B cell (primary cell): ENCODE measurements at regions not wholly inside any gene's neighbourhood (a gene's known extent, or its start where the extent isn't known, plus 50 kb on each side); places are given as distances from the start of the nearest gene placed in this dataset.

Experiments used
- ATAC-seq: fragments of 200-7000 bp; cut with Tn5 transposase; one replicate; pipeline ENCODE4 v1.10.0; 2021; ENCODE audit warnings: low read depth, mild to moderate bottlenecking, moderate number of reproducible peaks, moderate library complexity
- CTCF ChIA-PET: fragments of 350-600 bp; sonication (Branson Sonifier 250); formaldehyde crosslinking; loops from one replicate; lab custom pipeline; 2021; ENCODE audit warnings: antibody characterized with exemption, inconsistent platforms; lab: Charles Lee
- POLR2A ChIA-PET: fragments of 350-600 bp; sonication (Branson Sonifier 250); formaldehyde crosslinking; loops from one replicate; lab custom pipeline; 2021; ENCODE audit warnings: antibody characterized with exemption; lab: Charles Lee
- DNase-seq: peaks from one replicate; pipeline ENCODE4 v3.0.0; 2013
- H2AFZ ChIP-seq: 2 replicates; pipeline ENCODE4 v1.6.1; 2012; ENCODE audit warnings: mild to moderate bottlenecking, low read depth, low read length; ENCODE audit not compliant: insufficient read depth, poor library complexity, severe bottlenecking
- H3K27ac ChIP-seq, 2 donors: 1 replicate in 1 of 2; 2 replicates in 1 of 2; pipeline ENCODE4 v1.5.1; 2012 to 2013; ENCODE audit warnings: low read length in 2 of 2, mild to moderate bottlenecking in 2 of 2, moderate library complexity in 1 of 2
- H3K27me3 ChIP-seq, 4 experiments: fragments of 200-600 bp in 1 of 4; sonication (generic) in 1 of 4; replicated peaks in 1 of 4; 1 replicate in 2 of 4; 2 replicates in 2 of 4; pipeline versions ENCODE4 v1.6.1 to v1.7.0; 2013 to 2016; ENCODE audit warnings: low read length in 3 of 4, mild to moderate bottlenecking in 2 of 4, mixed read lengths in 1 of 4, moderate library complexity in 1 of 4; ENCODE audit not compliant: insufficient read depth in 4 of 4, control insufficient read depth in 3 of 4; ENCODE audit errors: control extremely low read depth in 1 of 4
- H3K36me3 ChIP-seq, 2 experiments: replicated peaks in 1 of 2; 1 replicate in 1 of 2; 2 replicates in 1 of 2; pipeline versions ENCODE4 v1.6.1 to v1.7.1; 2013; ENCODE audit warnings: low read length in 1 of 2; ENCODE audit not compliant: insufficient read depth in 2 of 2, control insufficient read depth in 1 of 2; ENCODE audit errors: control extremely low read depth in 1 of 2, extremely low read depth in 1 of 2
- H3K4me1 ChIP-seq, 2 donors: fragments of 200-600 bp in 1 of 2; sonication (generic) in 1 of 2; 1 replicate in 1 of 2; 2 replicates in 1 of 2; pipeline versions ENCODE4 v1.5.1 to v1.6.1; 2013 to 2017; ENCODE audit warnings: low read length in 2 of 2; ENCODE audit not compliant: control insufficient read depth in 2 of 2, insufficient read depth in 2 of 2
- H3K4me2 ChIP-seq: replicated peaks from 2 replicates; pipeline ENCODE3; 2012; ENCODE audit warnings: mild to moderate bottlenecking, low read depth, low read length; ENCODE audit not compliant: poor library complexity, severe bottlenecking
- H3K4me3 ChIP-seq, 5 experiments: fragments of 200-600 bp in 1 of 5; sonication (generic) in 1 of 5; 1 replicate in 3 of 5; 2 replicates in 2 of 5; pipeline versions ENCODE4 v1.5.1 to v1.7.0; 2011 to 2016; ENCODE audit warnings: low read length in 4 of 5, mild to moderate bottlenecking in 4 of 5, low read depth in 2 of 5, control low read depth in 1 of 5, moderate library complexity in 1 of 5; ENCODE audit not compliant: insufficient read depth in 1 of 5; ENCODE audit errors: control extremely low read depth in 1 of 5, extremely low read depth in 1 of 5
- H3K79me2 ChIP-seq: fragments of 200-600 bp; sonication (generic); one replicate; pipeline ENCODE4 v1.6.0; 2016; ENCODE audit warnings: low read length; ENCODE audit not compliant: control insufficient read depth, insufficient read depth
- H3K9ac ChIP-seq: fragments of 200-600 bp; sonication (generic); 2 replicates; pipeline ENCODE4 v1.6.1; 2017; ENCODE audit warnings: mild to moderate bottlenecking, low read length, moderate library complexity
- H3K9me3 ChIP-seq, 3 donors: one replicate each; pipeline versions ENCODE4 v1.6.1 to v1.7.1; 2013; ENCODE audit warnings: low read length in 2 of 3; ENCODE audit not compliant: control insufficient read depth in 2 of 3, insufficient read depth in 1 of 3; ENCODE audit errors: control extremely low read depth in 1 of 3
- H4K20me1 ChIP-seq: 2 replicates; pipeline ENCODE4 v1.6.0; 2012; ENCODE audit warnings: mild to moderate bottlenecking, low read length; ENCODE audit not compliant: insufficient read depth, control insufficient read depth, poor library complexity, severe bottlenecking
- H3K27ac Mint-ChIP-seq: one replicate; pipeline ENCODE4 v1.8.0; 2021; ENCODE audit warnings: mixed read lengths
- H3K27me3 Mint-ChIP-seq: one replicate; pipeline ENCODE4 v1.8.0; 2021; ENCODE audit warnings: mixed read lengths
- H3K4me1 Mint-ChIP-seq: one replicate; pipeline ENCODE4 v1.8.0; 2021; ENCODE audit warnings: mixed read lengths
- H3K4me3 Mint-ChIP-seq: one replicate; pipeline ENCODE4 v1.8.0; 2021; ENCODE audit warnings: mixed read lengths
- H3K9me3 Mint-ChIP-seq: one replicate; pipeline ENCODE4 v1.8.0; 2022; ENCODE audit warnings: mixed read lengths; ENCODE audit not compliant: insufficient read depth
- EZH2 ChIP-seq: IDR thresholded peaks from 2 replicates; pipeline ENCODE4 v1.6.1; 2012; ENCODE audit warnings: borderline replicate concordance, low read depth, mild to moderate bottlenecking, moderate library complexity, low read length; ENCODE audit not compliant: insufficient read depth, poor library complexity, severe bottlenecking
- WGBS: methylation state at CpG from one replicate; pipeline ENCODE4 v1.1.5; 2013; ENCODE audit warnings: missing lambda C conversion rate; ENCODE audit not compliant: insufficient coverage; 5-methylcytosine and 5-hydroxymethylcytosine counted together
- intact Hi-C: fragments of 100-400 bp; cut with micrococcal nuclease; formaldehyde crosslinking; loops from one replicate; pipeline ENCODE4 v1.10.0; 2022
- TF ChIP-seq, protein P1 (sequence below): fragments of 200-600 bp; IDR thresholded peaks from one replicate; pipeline ENCODE4 v1.8.0; 2022; ENCODE audit warnings: antibody characterized with exemption, mild to moderate bottlenecking

DNA sequence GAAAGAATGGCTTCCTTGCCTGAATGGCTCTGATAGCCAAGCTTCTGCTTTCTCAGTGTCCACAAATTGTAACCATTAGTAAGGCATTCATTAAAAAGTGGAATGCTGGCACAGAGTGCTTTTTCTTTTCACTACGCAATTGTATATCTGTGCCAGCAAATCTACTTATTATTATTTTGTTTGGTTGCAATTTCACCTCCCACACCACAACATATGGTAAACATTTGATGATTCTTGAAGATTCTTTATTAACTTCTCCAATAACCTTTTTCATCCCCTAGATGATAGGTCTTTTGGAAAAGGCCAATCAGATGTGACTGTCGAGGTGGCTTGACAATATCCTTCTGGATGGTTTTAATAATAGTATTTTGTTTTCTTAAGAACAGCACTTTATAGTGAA is 234.1 kb downstream of the TMEM38B start:
- no peak overlapping the region for H2AFZ ChIP-seq
- CTCF ChIA-PET, result no interaction called here
- H3K4me3 Mint-ChIP-seq, result no peak overlapping the region
- WGBS, result no CpG with 5 or more reads among the region's 2 CpGs
- H4K20me1 ChIP-seq, result no peaks in the 10 kb centered on the region
- no peaks in the 10 kb centered on the region for H3K79me2 ChIP-seq
- H3K27me3 ChIP-seq, result no peaks in the 10 kb centered on the region
- H3K4me1 ChIP-seq, result no peaks in the 10 kb centered on the region
- H3K4me3 ChIP-seq, result no peak overlapping the region
- POLR2A ChIA-PET, result no interaction called here
- no peaks in the 10 kb centered on the region for H3K4me1 Mint-ChIP-seq
- peaks cover 3% of the 10 kb centered on the region for H3K9me3 Mint-ChIP-seq
- H3K27ac ChIP-seq, result no peak overlapping the region
- H3K36me3 ChIP-seq, result no peaks in the 10 kb centered on the region
- no peak for ATAC-seq
- DNase-seq, result no peak
- no peak overlapping the region for H3K9ac ChIP-seq
- TF ChIP-seq, protein P1, sequence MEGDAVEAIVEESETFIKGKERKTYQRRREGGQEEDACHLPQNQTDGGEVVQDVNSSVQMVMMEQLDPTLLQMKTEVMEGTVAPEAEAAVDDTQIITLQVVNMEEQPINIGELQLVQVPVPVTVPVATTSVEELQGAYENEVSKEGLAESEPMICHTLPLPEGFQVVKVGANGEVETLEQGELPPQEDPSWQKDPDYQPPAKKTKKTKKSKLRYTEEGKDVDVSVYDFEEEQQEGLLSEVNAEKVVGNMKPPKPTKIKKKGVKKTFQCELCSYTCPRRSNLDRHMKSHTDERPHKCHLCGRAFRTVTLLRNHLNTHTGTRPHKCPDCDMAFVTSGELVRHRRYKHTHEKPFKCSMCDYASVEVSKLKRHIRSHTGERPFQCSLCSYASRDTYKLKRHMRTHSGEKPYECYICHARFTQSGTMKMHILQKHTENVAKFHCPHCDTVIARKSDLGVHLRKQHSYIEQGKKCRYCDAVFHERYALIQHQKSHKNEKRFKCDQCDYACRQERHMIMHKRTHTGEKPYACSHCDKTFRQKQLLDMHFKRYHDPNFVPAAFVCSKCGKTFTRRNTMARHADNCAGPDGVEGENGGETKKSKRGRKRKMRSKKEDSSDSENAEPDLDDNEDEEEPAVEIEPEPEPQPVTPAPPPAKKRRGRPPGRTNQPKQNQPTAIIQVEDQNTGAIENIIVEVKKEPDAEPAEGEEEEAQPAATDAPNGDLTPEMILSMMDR, result no peak
- TF ChIP-seq EZH2, result no peak
- no peaks in the 10 kb centered on the region for H3K9me3 ChIP-seq
- intact Hi-C loops, result no loop called here
- H3K27ac Mint-ChIP-seq, result no peak overlapping the region
- no peak overlapping the region for H3K4me2 ChIP-seq
- H3K27me3 Mint-ChIP-seq, result peaks cover 11% of the 10 kb centered on the region

DNA sequence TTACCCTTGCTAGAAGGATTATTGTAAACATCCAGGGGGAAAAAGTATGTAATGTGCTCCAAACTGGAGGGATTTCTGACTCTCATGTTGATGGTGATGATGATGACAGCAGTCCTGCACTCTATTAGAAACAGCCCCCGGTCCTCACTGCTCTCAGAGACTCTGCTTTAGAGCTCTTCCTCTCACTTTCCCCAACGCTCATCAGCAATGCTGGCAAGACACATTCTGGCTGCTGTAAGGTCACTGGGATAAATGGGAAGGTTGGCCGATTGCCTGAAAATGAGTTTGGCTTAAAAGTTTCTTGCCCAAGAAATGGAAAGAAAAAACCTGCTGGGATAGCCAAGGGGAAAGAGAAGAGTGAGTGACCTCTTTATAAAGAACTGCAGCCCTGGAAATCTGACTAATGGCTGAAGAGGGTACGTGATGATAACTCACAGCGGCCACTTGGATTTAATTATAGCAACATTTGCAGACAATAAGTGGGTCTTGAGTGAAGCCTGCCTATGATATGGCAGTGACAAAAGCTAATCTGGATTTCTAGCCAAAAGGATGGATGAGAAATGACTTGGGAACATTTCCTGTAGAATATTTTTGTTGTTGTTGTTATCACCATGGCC is 235.8 kb downstream of the TMEM38B start:
- 100% methylated on average over 3 of the region's 5 CpGs for WGBS
- intact Hi-C loops, result no loop called here
- TF ChIP-seq, protein P1, result no peak
- TF ChIP-seq EZH2, result no peak
- POLR2A ChIA-PET, result no interaction called here
- Mint-ChIP-seq H3K27ac (no peak overlapping the region), H3K4me1 (no peaks in the 10 kb centered on the region), H3K27me3 (peaks cover 9% of the 10 kb centered on the region), H3K9me3 (peaks cover 6% of the 10 kb centered on the region), H3K4me3 (no peak overlapping the region)
- CTCF ChIA-PET, result no interaction called here
- H3K4me1 ChIP-seq, result no peaks in the 10 kb centered on the region
- H3K9me3 ChIP-seq, result no peaks in the 10 kb centered on the region
- no peak overlapping the region for H2AFZ ChIP-seq
- H3K9ac ChIP-seq, result no peak overlapping the region
- no peak for DNase-seq
- no peaks in the 10 kb centered on the region for H3K36me3 ChIP-seq
- no peak overlapping the region for H3K4me2 ChIP-seq
- H4K20me1 ChIP-seq, result no peaks in the 10 kb centered on the region
- no peak for ATAC-seq
- no peaks in the 10 kb centered on the region for H3K79me2 ChIP-seq
- no peak overlapping the region for H3K4me3 ChIP-seq
- H3K27ac ChIP-seq, result no peak overlapping the region
- no peaks in the 10 kb centered on the region for H3K27me3 ChIP-seq
